GM23248 (cell line): ENCODE measurements at regions not wholly inside any gene's neighbourhood (a gene's known extent, or its start where the extent isn't known, plus 50 kb on each side); places are given as distances from the start of the nearest gene placed in this dataset.

Source experiments
- EZH2 ChIP-seq: fragments of 200-600 bp; sonication (generic); IDR thresholded peaks from 2 replicates; pipeline ENCODE4 v1.6.1; 2018; ENCODE audit warnings: antibody characterized with exemption, mild to moderate bottlenecking; ENCODE audit not compliant: insufficient read depth, poor library complexity, severe bottlenecking
- EZH2phosphoT487 ChIP-seq: fragments of 200-600 bp; sonication (generic); IDR thresholded peaks from 2 replicates; pipeline ENCODE4 v1.6.1; 2018; ENCODE audit warnings: antibody characterized with exemption, moderate library complexity, mild to moderate bottlenecking, low read depth; ENCODE audit not compliant: insufficient read depth

- no peak for TF ChIP-seq EZH2phosphoT487
- no peak for TF ChIP-seq EZH2
These were observed 100.1 kb upstream of the TRIB2 start for GRCh38 chr2:12616456-12617156.
